Astrocyte (in vitro differentiated cells and primary cell): ENCODE measurements at regions not wholly inside any gene's neighbourhood (a gene's known extent, or its start where the extent isn't known, plus 50 kb on each side); places are given as distances from the start of the nearest gene placed in this dataset.

Experiments
- DNase-seq: peaks from one replicate; pipeline ENCODE4 v3.0.0-alpha.2; 2010; ENCODE audit warnings: low read depth
- FAIRE-seq: peaks from 2 replicates; lab custom pipeline; 2011; peaks lifted over from hg19 to GRCh38; lab: Jason Lieb, UNC
- H2AFZ ChIP-seq: 2 replicates; pipeline ENCODE4 v1.6.0; 2012; ENCODE audit warnings: low read depth, low read length, inconsistent platforms
- H3K27ac ChIP-seq: 2 replicates; pipeline ENCODE4 v1.5.1; 2011; ENCODE audit warnings: low read depth, low read length, inconsistent platforms
- H3K27me3 ChIP-seq: 2 replicates; pipeline ENCODE4 v1.6.0; 2011; ENCODE audit warnings: low read length, inconsistent platforms; ENCODE audit not compliant: insufficient read depth
- H3K36me3 ChIP-seq: 2 replicates; pipeline ENCODE4 v1.5.1; 2011; ENCODE audit warnings: low read length, inconsistent platforms; ENCODE audit not compliant: insufficient read depth
- H3K4me1 ChIP-seq: 2 replicates; pipeline ENCODE4 v1.5.1; 2011; ENCODE audit warnings: low read length, inconsistent platforms; ENCODE audit not compliant: insufficient read depth
- H3K4me2 ChIP-seq: 2 replicates; pipeline ENCODE4 v1.6.0; 2012; ENCODE audit warnings: low read length, inconsistent platforms
- H3K4me3 ChIP-seq: 2 replicates; pipeline ENCODE4 v1.5.1; 2011; ENCODE audit warnings: low read depth, mild to moderate bottlenecking, low read length, inconsistent platforms; ENCODE audit not compliant: insufficient read depth
- H3K79me2 ChIP-seq: 2 replicates; pipeline ENCODE4 v1.6.0; 2012; ENCODE audit warnings: mild to moderate bottlenecking, low read length, inconsistent platforms; ENCODE audit not compliant: insufficient read depth
- H3K9ac ChIP-seq: 2 replicates; pipeline ENCODE4 v1.6.0; 2012; ENCODE audit warnings: mild to moderate bottlenecking, low read length, inconsistent platforms
- H3K9me3 ChIP-seq: 2 replicates; pipeline ENCODE4 v1.5.1; 2012; ENCODE audit warnings: low read depth, mild to moderate bottlenecking, low read length, inconsistent platforms; ENCODE audit not compliant: insufficient read depth
- H4K20me1 ChIP-seq: 2 replicates; pipeline ENCODE4 v1.6.0; 2012; ENCODE audit warnings: low read length, inconsistent platforms; ENCODE audit not compliant: insufficient read depth
- H3K27ac Mint-ChIP-seq: one replicate; pipeline ENCODE4 v1.8.0; 2021; ENCODE audit warnings: mild to moderate bottlenecking, mixed read lengths; ENCODE audit not compliant: unreplicated experiment
- H3K27me3 Mint-ChIP-seq: one replicate; pipeline ENCODE4 v1.8.0; 2021; ENCODE audit warnings: low read depth, mixed read lengths; ENCODE audit not compliant: unreplicated experiment
- H3K36me3 Mint-ChIP-seq: one replicate; pipeline ENCODE4 v1.8.0; 2021; ENCODE audit warnings: low read depth, mixed read lengths; ENCODE audit not compliant: unreplicated experiment
- H3K4me1 Mint-ChIP-seq: one replicate; pipeline ENCODE4 v1.8.0; 2021; ENCODE audit warnings: low read depth, mixed read lengths; ENCODE audit not compliant: unreplicated experiment
- H3K4me3 Mint-ChIP-seq: one replicate; pipeline ENCODE4 v1.8.0; 2021; ENCODE audit warnings: mild to moderate bottlenecking, moderate library complexity, mixed read lengths; ENCODE audit not compliant: unreplicated experiment
- H3K9me3 Mint-ChIP-seq: one replicate; pipeline ENCODE4 v1.8.0; 2021; ENCODE audit warnings: mild to moderate bottlenecking, mixed read lengths; ENCODE audit not compliant: unreplicated experiment
- EZH2 ChIP-seq: IDR thresholded peaks from 2 replicates; pipeline ENCODE4 v1.6.1; 2012; ENCODE audit warnings: mild to moderate bottlenecking, low read length, inconsistent platforms; ENCODE audit not compliant: insufficient read depth
- TF ChIP-seq, protein P1 (sequence below): IDR thresholded peaks from 2 replicates; pipeline ENCODE4 v1.5.1; 2011; ENCODE audit warnings: low read depth, mild to moderate bottlenecking, inconsistent platforms, low read length, moderate library complexity; ENCODE audit not compliant: insufficient read depth

- H3K27ac Mint-ChIP-seq: no peak overlapping the region
- FAIRE-seq: no peak
- no peak overlapping the region for H2AFZ ChIP-seq
These were observed 466.9 kb downstream of the BRD1 start for GRCh38 chr22:49360746-49361145.

DNA sequence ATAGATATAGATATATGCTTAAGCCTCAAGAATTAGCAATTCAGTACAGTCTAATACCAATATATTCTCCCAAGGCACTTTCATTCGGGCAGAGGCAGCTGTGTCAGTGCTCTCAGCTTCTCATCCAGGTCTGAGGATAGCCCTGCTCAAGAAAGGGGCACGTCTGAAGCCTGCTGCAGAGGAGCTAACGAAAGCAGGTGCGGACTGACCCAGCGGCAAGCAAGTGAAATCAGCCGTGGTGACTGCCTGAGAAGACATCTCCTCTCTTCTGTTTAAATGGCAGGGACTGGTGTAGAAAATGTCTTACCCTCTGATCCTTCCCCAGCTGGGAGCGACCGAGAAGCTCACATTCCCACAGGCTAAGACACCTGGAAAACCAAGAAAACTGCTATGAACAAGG, 468.6 kb downstream of the BRD1 start:
- Histone ChIP-seq H3K9me3 (peaks cover 8% of the 10 kb centered on the region), H4K20me1 (no peaks in the 10 kb centered on the region), H3K27me3 (no peaks in the 10 kb centered on the region), H2AFZ (no peak overlapping the region), H3K4me3 (no peak overlapping the region), H3K9ac (no peak overlapping the region), H3K4me1 (no peaks in the 10 kb centered on the region), H3K4me2 (no peak overlapping the region), H3K36me3 (no peaks in the 10 kb centered on the region), H3K27ac (no peak overlapping the region), H3K79me2 (no peaks in the 10 kb centered on the region)
- Mint-ChIP-seq H3K4me3 (no peak overlapping the region), H3K36me3 (peaks cover 3% of the 10 kb centered on the region), H3K4me1 (peaks cover 11% of the 10 kb centered on the region), H3K9me3 (no peaks in the 10 kb centered on the region), H3K27me3 (peaks cover 13% of the 10 kb centered on the region), H3K27ac (no peak overlapping the region)
- DNase-seq (no peak), FAIRE-seq (no peak)
- TF ChIP-seq, protein P1, sequence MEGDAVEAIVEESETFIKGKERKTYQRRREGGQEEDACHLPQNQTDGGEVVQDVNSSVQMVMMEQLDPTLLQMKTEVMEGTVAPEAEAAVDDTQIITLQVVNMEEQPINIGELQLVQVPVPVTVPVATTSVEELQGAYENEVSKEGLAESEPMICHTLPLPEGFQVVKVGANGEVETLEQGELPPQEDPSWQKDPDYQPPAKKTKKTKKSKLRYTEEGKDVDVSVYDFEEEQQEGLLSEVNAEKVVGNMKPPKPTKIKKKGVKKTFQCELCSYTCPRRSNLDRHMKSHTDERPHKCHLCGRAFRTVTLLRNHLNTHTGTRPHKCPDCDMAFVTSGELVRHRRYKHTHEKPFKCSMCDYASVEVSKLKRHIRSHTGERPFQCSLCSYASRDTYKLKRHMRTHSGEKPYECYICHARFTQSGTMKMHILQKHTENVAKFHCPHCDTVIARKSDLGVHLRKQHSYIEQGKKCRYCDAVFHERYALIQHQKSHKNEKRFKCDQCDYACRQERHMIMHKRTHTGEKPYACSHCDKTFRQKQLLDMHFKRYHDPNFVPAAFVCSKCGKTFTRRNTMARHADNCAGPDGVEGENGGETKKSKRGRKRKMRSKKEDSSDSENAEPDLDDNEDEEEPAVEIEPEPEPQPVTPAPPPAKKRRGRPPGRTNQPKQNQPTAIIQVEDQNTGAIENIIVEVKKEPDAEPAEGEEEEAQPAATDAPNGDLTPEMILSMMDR: no peak
- no peak for TF ChIP-seq EZH2

More at GRCh38 chr22:49360746-49361145, 466.9 kb downstream of the BRD1 start:
- H3K27me3 Mint-ChIP-seq: peaks cover 13% of the 10 kb centered on the region
- Histone ChIP-seq H4K20me1 (no peaks in the 10 kb centered on the region), H3K36me3 (no peaks in the 10 kb centered on the region), H3K4me3 (no peak overlapping the region), H3K27me3 (no peaks in the 10 kb centered on the region), H3K4me1 (no peaks in the 10 kb centered on the region), H3K9ac (no peak overlapping the region), H3K9me3 (peaks cover 8% of the 10 kb centered on the region), H3K27ac (no peak overlapping the region), H3K79me2 (no peaks in the 10 kb centered on the region), H3K4me2 (no peak overlapping the region)
- no peaks in the 10 kb centered on the region for H3K36me3 Mint-ChIP-seq
- no peak for TF ChIP-seq EZH2
- TF ChIP-seq, protein P1: no peak
- peaks cover 5% of the 10 kb centered on the region for H3K4me1 Mint-ChIP-seq
- DNase-seq: no peak
- no peak overlapping the region for H3K4me3 Mint-ChIP-seq
- peaks cover under 1% of the 10 kb centered on the region for H3K9me3 Mint-ChIP-seq

DNA sequence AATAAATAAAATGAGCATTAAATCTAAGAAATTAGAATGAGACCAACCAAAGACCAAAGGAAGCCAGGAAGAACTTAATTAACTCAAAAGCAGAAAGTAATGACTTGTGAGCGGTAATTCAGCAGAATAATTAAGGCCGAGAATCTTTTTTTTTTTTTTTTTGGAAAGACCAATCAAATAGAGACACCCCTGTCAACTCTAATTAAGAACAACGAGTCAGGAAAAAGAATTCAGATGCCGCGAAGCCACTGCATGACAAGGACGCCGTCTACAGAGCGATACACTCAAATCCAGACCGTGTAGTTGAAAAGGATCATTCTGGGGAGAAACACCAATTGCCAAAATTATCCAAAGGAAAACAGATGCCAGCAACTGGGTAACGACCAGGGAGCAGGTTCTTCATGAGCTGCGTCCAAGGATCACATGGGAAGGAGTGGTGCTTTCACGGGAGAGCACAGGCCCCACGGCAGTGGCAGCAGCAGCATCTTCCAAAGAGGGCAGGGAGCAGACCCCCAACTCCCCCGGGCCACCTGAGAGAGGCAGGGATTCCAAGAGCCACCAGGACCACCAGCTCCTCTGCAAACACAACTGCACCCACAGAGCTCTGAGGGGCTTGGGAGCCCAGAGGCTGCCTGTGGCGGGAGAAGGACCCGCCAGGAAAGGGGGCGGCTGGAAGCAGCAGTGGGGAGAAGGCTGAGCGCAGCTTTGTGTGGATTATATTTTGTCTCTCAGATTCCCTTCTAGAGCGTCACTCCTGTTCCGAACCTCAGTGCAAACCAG, 469.8 kb downstream of the BRD1 start:
- H3K36me3 Mint-ChIP-seq: peaks cover 3% of the 10 kb centered on the region
- Histone ChIP-seq H3K79me2 (no peaks in the 10 kb centered on the region), H2AFZ (no peak overlapping the region), H3K27ac (no peak overlapping the region), H3K27me3 (no peaks in the 10 kb centered on the region), H3K4me1 (no peaks in the 10 kb centered on the region), H3K36me3 (no peaks in the 10 kb centered on the region), H3K9me3 (peaks cover 1% of the 10 kb centered on the region), H3K4me3 (no peak overlapping the region), H3K9ac (no peak overlapping the region), H4K20me1 (no peaks in the 10 kb centered on the region), H3K4me2 (no peak overlapping the region)
- no peak overlapping the region for H3K4me3 Mint-ChIP-seq
- no peak for TF ChIP-seq EZH2
- TF ChIP-seq, protein P1: no peak
- H3K27ac Mint-ChIP-seq: no peak overlapping the region
- no peaks in the 10 kb centered on the region for H3K9me3 Mint-ChIP-seq
- peaks cover 13% of the 10 kb centered on the region for H3K27me3 Mint-ChIP-seq
- DNase-seq (no peak), FAIRE-seq (no peak)
- peaks cover 11% of the 10 kb centered on the region for H3K4me1 Mint-ChIP-seq
